ENCODE measurements at regions not wholly inside any gene's neighbourhood (a gene's known extent, or its start where the extent isn't known, plus 50 kb on each side); places are given as distances from the start of the nearest gene placed in this dataset.

DNA sequence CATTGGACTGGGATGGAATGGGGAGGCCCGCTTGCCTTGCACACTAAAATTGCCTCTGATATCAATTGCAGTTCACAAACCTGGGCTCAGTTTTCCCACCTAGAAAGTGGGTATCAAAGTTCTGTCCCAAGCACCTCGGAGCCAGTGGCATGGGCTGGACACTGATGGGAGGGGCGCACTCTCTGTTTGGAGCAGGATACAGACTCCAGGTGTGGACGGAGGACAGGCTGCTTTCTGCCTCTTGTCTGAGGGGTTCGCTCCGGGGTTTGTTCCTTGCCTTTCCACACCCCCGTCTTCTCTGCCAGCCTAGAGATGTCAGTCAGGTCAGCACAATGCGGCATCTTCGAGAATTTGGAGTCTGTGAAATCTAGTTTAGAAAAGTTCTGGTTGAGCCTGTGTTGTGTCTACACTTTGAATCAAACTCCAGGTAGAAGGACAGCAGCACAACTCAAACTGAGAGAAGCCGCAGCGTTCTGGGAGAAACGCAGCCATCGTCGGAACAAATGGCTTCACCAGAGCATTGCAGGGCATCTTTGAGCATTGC lies 141.9 kb downstream of the TEX29 start:
- TF ChIP-seq, protein P1, sequence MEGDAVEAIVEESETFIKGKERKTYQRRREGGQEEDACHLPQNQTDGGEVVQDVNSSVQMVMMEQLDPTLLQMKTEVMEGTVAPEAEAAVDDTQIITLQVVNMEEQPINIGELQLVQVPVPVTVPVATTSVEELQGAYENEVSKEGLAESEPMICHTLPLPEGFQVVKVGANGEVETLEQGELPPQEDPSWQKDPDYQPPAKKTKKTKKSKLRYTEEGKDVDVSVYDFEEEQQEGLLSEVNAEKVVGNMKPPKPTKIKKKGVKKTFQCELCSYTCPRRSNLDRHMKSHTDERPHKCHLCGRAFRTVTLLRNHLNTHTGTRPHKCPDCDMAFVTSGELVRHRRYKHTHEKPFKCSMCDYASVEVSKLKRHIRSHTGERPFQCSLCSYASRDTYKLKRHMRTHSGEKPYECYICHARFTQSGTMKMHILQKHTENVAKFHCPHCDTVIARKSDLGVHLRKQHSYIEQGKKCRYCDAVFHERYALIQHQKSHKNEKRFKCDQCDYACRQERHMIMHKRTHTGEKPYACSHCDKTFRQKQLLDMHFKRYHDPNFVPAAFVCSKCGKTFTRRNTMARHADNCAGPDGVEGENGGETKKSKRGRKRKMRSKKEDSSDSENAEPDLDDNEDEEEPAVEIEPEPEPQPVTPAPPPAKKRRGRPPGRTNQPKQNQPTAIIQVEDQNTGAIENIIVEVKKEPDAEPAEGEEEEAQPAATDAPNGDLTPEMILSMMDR (IDR thresholded peaks at IDR 0.05) = no peak
- no peak for TF ChIP-seq POLR2A (IDR thresholded peaks at IDR 0.05)

All from body of pancreas (tissue), 4 donors.